ENCODE measurements at regions not wholly inside any gene's neighbourhood (a gene's known extent, or its start where the extent isn't known, plus 50 kb on each side); places are given as distances from the start of the nearest gene placed in this dataset.

- no peaks in the 10 kb centered on the region for H3K36me3 ChIP-seq (ENCODE audit: control insufficient read depth in 2 of 3, insufficient read depth in 3 of 3, low read length in 3 of 3)
- no peak overlapping the region for H3K4me3 ChIP-seq (ENCODE audit: low read length in 3 of 3)
- DNase-seq (no peak), FAIRE-seq (no peak)
- TF ChIP-seq CTCF (IDR thresholded peaks at IDR 0.05; ENCODE audit: borderline replicate concordance, extremely low read depth, insufficient read depth): no peak
- H3K27me3 ChIP-seq (ENCODE audit: control insufficient read depth, insufficient read depth, low read length): no peaks in the 10 kb centered on the region
- intact Hi-C loops (cut with DNase I): no loop called here
- no peaks in the 10 kb centered on the region for H3K9me3 ChIP-seq (ENCODE audit: control insufficient read depth in 2 of 3, insufficient read depth in 1 of 3, low read length in 3 of 3)
- H3K27ac ChIP-seq (ENCODE audit: low read depth in 2 of 2, low read length in 2 of 2): no peak overlapping the region
- no peak overlapping the region for H3K9ac ChIP-seq (ENCODE audit: low read length in 3 of 3)
- peaks cover 0 to 2% (median 0%) of the 10 kb centered on the region in 3 donors for H3K4me1 ChIP-seq (ENCODE audit: control insufficient read depth in 2 of 3, insufficient read depth in 2 of 3, low read depth in 1 of 3, low read length in 3 of 3)
Observed at GRCh38 chr12:75947156-75947723, 84.3 kb downstream of the PHLDA1 start.

GRCh38 chr12:75945581-75945980 is 86.0 kb downstream of the PHLDA1 start:
- H3K9ac ChIP-seq (ENCODE audit: low read length in 3 of 3): no peak overlapping the region
- no peak overlapping the region for H3K27ac ChIP-seq (ENCODE audit: low read depth in 2 of 2, low read length in 2 of 2)
- TF ChIP-seq CTCF (IDR thresholded peaks at IDR 0.05; ENCODE audit: borderline replicate concordance, extremely low read depth, insufficient read depth): no peak
- peaks cover 0 to 2% (median 0%) of the 10 kb centered on the region in 3 donors for H3K4me1 ChIP-seq (ENCODE audit: control insufficient read depth in 2 of 3, insufficient read depth in 2 of 3, low read depth in 1 of 3, low read length in 3 of 3)
- H3K36me3 ChIP-seq (ENCODE audit: control insufficient read depth in 2 of 3, insufficient read depth in 3 of 3, low read length in 3 of 3): no peaks in the 10 kb centered on the region
- H3K9me3 ChIP-seq (ENCODE audit: control insufficient read depth in 2 of 3, insufficient read depth in 1 of 3, low read length in 3 of 3): no peaks in the 10 kb centered on the region
- intact Hi-C loops (cut with DNase I): no loop called here
- no peak overlapping the region for H3K4me3 ChIP-seq (ENCODE audit: low read length in 3 of 3)
- FAIRE-seq: no peak
- DNase-seq: no peak
- H3K27me3 ChIP-seq (ENCODE audit: control insufficient read depth, insufficient read depth, low read length): no peaks in the 10 kb centered on the region

GRCh38 chr12:75944905-75945432 is 86.6 kb downstream of the PHLDA1 start:
- no peaks in the 10 kb centered on the region for H3K27me3 ChIP-seq (ENCODE audit: control insufficient read depth, insufficient read depth, low read length)
- H3K9ac ChIP-seq (ENCODE audit: low read length in 3 of 3): no peak overlapping the region
- H3K9me3 ChIP-seq (ENCODE audit: control insufficient read depth in 2 of 3, insufficient read depth in 1 of 3, low read length in 3 of 3): no peaks in the 10 kb centered on the region
- intact Hi-C loops (cut with DNase I): no loop called here
- DNase-seq (no peak), FAIRE-seq (no peak)
- H3K36me3 ChIP-seq (ENCODE audit: control insufficient read depth in 2 of 3, insufficient read depth in 3 of 3, low read length in 3 of 3): no peaks in the 10 kb centered on the region
- H3K4me3 ChIP-seq (ENCODE audit: low read length in 3 of 3): no peak overlapping the region
- no peak overlapping the region for H3K27ac ChIP-seq (ENCODE audit: low read depth in 2 of 2, low read length in 2 of 2)
- peaks cover 0 to 2% (median 0%) of the 10 kb centered on the region in 3 donors for H3K4me1 ChIP-seq (ENCODE audit: control insufficient read depth in 2 of 3, insufficient read depth in 2 of 3, low read depth in 1 of 3, low read length in 3 of 3)
- no peak for TF ChIP-seq CTCF (IDR thresholded peaks at IDR 0.05; ENCODE audit: borderline replicate concordance, extremely low read depth, insufficient read depth)

All from kidney (tissue), 13 donors.